Vagina (tissue), 2 donors: ENCODE measurements at regions not wholly inside any gene's neighbourhood (a gene's known extent, or its start where the extent isn't known, plus 50 kb on each side); places are given as distances from the start of the nearest gene placed in this dataset.
"Not testable (repeated sequence)": the region's sequence is repeated elsewhere in the genome, so short reads cannot be mapped to it uniquely, and the experiment has no call there.

ENCODE experiments used
- DNase-seq, 2 donors: peaks; one replicate each; pipeline ENCODE4 v3.0.0-alpha.2; 2017; ENCODE audit errors: extremely low spot score in 2 of 2
- H3K27ac ChIP-seq: fragments of 200-600 bp; sonication (generic); one replicate; pipeline ENCODE4 v1.5.1; 2019
- H3K27me3 ChIP-seq: fragments of 200-600 bp; sonication (generic); one replicate; pipeline ENCODE4 v1.5.1; 2019
- H3K36me3 ChIP-seq, 2 donors: fragments of 200-600 bp; sonication (generic); one replicate each; pipeline ENCODE4 v1.5.1; 2017 to 2019
- H3K4me1 ChIP-seq: fragments of 200-600 bp; sonication (generic); one replicate; pipeline ENCODE4 v1.5.1; 2019
- H3K4me3 ChIP-seq, 2 donors: fragments of 200-600 bp; sonication (generic); 1 replicate in 1 of 2; 2 replicates in 1 of 2; pipeline ENCODE4 v1.5.1; 2016 to 2019
- H3K9me3 ChIP-seq: fragments of 200-600 bp; sonication (generic); one replicate; pipeline ENCODE4 v1.5.1; 2019
- CTCF ChIP-seq, 3 experiments: fragments of 450-650 bp in 2 of 3; fragments of 200-600 bp in 1 of 3; sonication (generic) in 1 of 3; IDR thresholded peaks; one replicate each; pipeline ENCODE4 v1.5.1; 2017 to 2019; ENCODE audit warnings: antibody characterized with exemption in 3 of 3, mild to moderate bottlenecking in 2 of 3, moderate library complexity in 2 of 3
- POLR2A ChIP-seq, 2 donors: fragments of 450-650 bp; IDR thresholded peaks; one replicate each; pipeline ENCODE4 v1.6.1; 2017; ENCODE audit warnings: antibody characterized with exemption in 2 of 2, mild to moderate bottlenecking in 2 of 2, moderate library complexity in 2 of 2
- POLR2AphosphoS5 ChIP-seq, 2 donors: sonication (generic); formaldehyde crosslinking; IDR thresholded peaks; one replicate each; pipeline ENCODE4 v1.9.0; 2017; ENCODE audit warnings: antibody characterized with exemption in 2 of 2, mild to moderate bottlenecking in 2 of 2, low read depth in 1 of 2; ENCODE audit not compliant: insufficient read depth in 1 of 2
- intact Hi-C: fragments of 100-400 bp; cut with DNase I; formaldehyde crosslinking; loops from one replicate; pipeline ENCODE4 v1.15.1; 2023

- intact Hi-C loops = no loop called here
- no peak for DNase-seq
- H3K4me1 ChIP-seq = no peaks in the 10 kb centered on the region
- H3K27ac ChIP-seq = no peak overlapping the region
- H3K9me3 ChIP-seq = no peaks in the 10 kb centered on the region
- no peak for TF ChIP-seq POLR2AphosphoS5 (IDR thresholded peaks at IDR 0.05; ENCODE audit: insufficient read depth in 1 of 2, low read depth in 1 of 2)
- TF ChIP-seq CTCF (IDR thresholded peaks at IDR 0.05) = no peak
- TF ChIP-seq POLR2A (IDR thresholded peaks at IDR 0.05) = no peak
- no peaks in the 10 kb centered on the region for H3K36me3 ChIP-seq
- H3K27me3 ChIP-seq = no peaks in the 10 kb centered on the region
- no peak overlapping the region for H3K4me3 ChIP-seq
Observed at GRCh38 chrX:140157143-140157542, 191.8 kb upstream of the CXorf66 start.

DNA sequence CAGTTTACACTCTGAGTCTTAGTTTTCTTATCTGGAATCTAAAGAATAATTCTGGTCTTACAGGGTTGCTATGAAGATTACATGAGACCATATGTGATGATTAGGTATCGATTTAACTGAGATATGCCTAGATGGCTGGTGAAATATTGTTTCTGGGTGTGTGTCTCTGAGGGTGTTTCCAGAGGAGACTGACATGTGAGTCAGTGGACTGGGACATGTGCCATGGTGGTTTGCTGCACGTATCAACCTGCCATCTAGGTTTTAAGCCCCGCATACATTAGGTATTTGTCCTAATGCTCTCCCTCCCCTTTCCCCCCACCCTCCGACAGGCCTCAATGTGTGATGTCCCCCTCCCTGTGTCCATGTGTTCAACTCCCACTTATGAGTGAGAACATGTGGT is 186.0 kb upstream of the CXorf66 start:
- no peaks in the 10 kb centered on the region for H3K36me3 ChIP-seq
- no peak for DNase-seq
- TF ChIP-seq POLR2AphosphoS5 (IDR thresholded peaks at IDR 0.05; ENCODE audit: insufficient read depth in 1 of 2, low read depth in 1 of 2) (no peak), CTCF (IDR thresholded peaks at IDR 0.05) (no peak), POLR2A (IDR thresholded peaks at IDR 0.05) (no peak)
- H3K4me1 ChIP-seq = no peaks in the 10 kb centered on the region
- no peak overlapping the region for H3K27ac ChIP-seq
- no peaks in the 10 kb centered on the region for H3K27me3 ChIP-seq
- H3K9me3 ChIP-seq = no peaks in the 10 kb centered on the region
- H3K4me3 ChIP-seq = no peak overlapping the region
- intact Hi-C loops = no loop called here

GRCh38 chrX:140149761-140150160 is 184.4 kb upstream of the CXorf66 start:
- H3K36me3 ChIP-seq = no peaks in the 10 kb centered on the region
- no peak for DNase-seq
- H3K4me1 ChIP-seq = no peaks in the 10 kb centered on the region
- H3K27ac ChIP-seq = no peak overlapping the region
- no peaks in the 10 kb centered on the region for H3K9me3 ChIP-seq
- no peak overlapping the region for H3K4me3 ChIP-seq
- intact Hi-C loops = no loop called here
- TF ChIP-seq POLR2A (IDR thresholded peaks at IDR 0.05) (no peak), POLR2AphosphoS5 (IDR thresholded peaks at IDR 0.05; ENCODE audit: insufficient read depth in 1 of 2, low read depth in 1 of 2) (no peak), CTCF (IDR thresholded peaks at IDR 0.05) (no peak)
- H3K27me3 ChIP-seq = no peaks in the 10 kb centered on the region

GRCh38 chrX:140141444-140142029 is 176.2 kb upstream of the CXorf66 start:
- H3K27ac ChIP-seq = no peak overlapping the region
- H3K36me3 ChIP-seq = no peaks in the 10 kb centered on the region
- H3K27me3 ChIP-seq = no peaks in the 10 kb centered on the region
- intact Hi-C loops = no loop called here
- no peaks in the 10 kb centered on the region for H3K4me1 ChIP-seq
- no peak overlapping the region for H3K4me3 ChIP-seq
- H3K9me3 ChIP-seq = no peaks in the 10 kb centered on the region
- no peak for TF ChIP-seq POLR2AphosphoS5 (IDR thresholded peaks at IDR 0.05; ENCODE audit: insufficient read depth in 1 of 2, low read depth in 1 of 2)
- TF ChIP-seq CTCF (IDR thresholded peaks at IDR 0.05) = peak in 2 of 3 experiments; percentile 34 to 38
- DNase-seq = no peak

DNA sequence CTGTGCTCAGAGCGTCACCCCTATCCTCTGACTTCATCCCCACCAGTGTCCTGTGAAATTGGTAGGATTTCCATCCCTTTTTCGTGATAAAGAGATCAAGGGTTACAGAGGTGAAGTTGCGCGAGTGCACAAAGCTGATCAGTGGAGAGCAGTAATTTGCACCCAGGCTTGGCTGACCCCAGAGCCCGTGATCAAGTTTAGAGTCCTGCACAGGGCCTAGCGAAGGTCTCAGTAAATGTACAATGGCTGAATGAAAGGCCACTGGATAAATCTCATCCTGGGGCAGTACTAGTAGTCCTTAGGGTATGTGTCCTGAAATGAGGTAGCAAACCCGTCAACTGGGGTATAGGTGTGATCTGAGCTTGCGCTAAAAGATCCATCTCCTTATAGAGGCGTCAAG is 173.2 kb upstream of the CXorf66 start:
- H3K36me3 ChIP-seq, H3K27ac ChIP-seq, H3K27me3 ChIP-seq, DNase-seq, H3K4me3 ChIP-seq, H3K9me3 ChIP-seq, H3K4me1 ChIP-seq: not testable (repeated sequence)
- intact Hi-C loops = loop anchor here (5.0 kb wide), 1 partner anchor 66 kb away; no protein-coding TSS in a partner anchor

DNA sequence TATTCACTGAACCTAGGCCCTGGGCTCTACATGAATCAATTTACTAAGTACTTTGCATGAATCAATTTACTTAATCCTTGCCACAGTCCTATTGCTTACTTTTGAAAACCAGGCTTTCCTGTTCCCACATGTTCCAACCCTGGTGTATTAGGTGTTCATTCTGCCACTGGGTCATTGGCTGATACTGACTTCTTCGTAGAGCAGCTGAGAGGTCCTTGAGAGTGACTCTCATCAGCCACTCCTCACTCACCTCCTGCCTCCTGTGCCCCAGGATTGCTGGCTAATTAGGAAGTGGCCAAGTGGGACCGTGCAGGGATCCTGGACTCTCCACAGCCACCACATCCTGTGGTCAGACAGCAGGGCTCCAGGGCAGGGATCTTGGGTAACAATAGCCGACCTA is 172.7 kb upstream of the CXorf66 start:
- intact Hi-C loops = loop anchor here (5.0 kb wide), 1 partner anchor 66 kb away; no protein-coding TSS in a partner anchor
- DNase-seq, H3K36me3 ChIP-seq, H3K27me3 ChIP-seq, H3K9me3 ChIP-seq, H3K27ac ChIP-seq, H3K4me3 ChIP-seq, H3K4me1 ChIP-seq: not testable (repeated sequence)
